ENCODE measurements at regions not wholly inside any gene's neighbourhood (a gene's known extent, or its start where the extent isn't known, plus 50 kb on each side); places are given as distances from the start of the nearest gene placed in this dataset.

DNA sequence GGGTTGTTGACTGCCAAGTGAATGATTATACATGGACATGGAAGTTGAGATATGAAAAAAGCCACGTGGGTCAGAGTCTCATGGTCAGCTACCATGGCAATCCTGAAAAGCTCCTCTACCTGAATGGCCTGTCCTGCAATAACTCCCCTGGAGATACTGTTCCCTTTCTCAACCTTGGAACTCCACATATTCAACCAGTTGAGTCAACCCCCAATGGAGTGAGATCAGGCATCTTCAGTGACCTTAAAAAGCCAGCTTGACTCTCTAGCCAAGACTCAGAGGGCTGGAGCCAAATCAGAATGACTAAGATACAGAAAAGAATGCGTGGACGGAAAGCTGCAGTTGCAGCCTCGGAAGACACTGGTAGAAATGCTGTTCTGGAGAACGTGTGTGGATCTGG is 341.3 kb downstream of the FOXA2 start:
- DNase-seq (ENCODE audit: low read depth in 2 of 3, low spot score in 1 of 3) = no peak

DNA sequence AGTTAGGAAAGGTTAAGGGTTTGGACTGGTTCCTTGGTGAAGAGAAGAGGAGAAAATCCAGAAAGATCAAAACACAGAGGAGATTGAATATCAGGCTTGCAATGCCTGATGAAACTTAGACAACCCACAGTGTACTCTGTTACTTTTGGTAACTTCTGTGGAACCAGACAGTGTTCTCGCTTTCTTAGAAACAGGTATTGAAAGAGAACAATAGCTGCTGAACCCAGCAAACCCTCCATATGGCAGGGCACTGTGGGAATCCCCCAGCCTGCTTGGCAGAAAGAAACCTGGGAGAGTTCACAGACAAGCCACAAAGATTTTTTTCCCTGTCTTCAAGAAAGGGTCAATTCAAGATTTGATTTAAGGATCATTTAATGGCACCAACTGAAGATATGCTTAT is 342.8 kb downstream of the FOXA2 start:
- no peak for DNase-seq (ENCODE audit: low read depth in 2 of 3, low spot score in 1 of 3)

- DNase-seq (ENCODE audit: low read depth in 2 of 3, low spot score in 1 of 3) = no peak
Measured at GRCh38 chr20:22232923-22233322, 351.4 kb downstream of the FOXA2 start.

DNA sequence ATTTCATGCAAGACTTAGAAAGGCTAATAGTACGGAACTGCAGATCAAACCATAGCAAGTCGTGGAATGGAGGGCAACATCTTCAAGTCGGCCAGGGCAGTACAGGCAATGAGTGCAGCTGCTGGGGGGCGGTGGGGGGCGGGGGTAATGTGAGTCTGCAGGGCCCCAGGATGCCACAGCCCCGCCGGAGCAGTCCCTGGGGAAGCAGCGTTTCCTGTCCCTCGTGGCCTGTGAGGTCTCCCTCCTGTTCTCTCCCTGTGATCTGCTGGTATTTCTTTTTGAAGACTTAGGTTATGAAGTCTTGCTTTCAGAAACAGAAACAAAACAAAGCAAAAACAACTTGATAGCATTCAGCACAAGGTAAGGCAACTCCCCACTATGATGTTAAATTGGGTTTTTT is 351.9 kb downstream of the FOXA2 start:
- DNase-seq (ENCODE audit: low read depth in 2 of 3, low spot score in 1 of 3) = no peak

- DNase-seq (ENCODE audit: low read depth in 2 of 3, low spot score in 1 of 3) = no peak
Measured at GRCh38 chr20:22226849-22227700, 357.3 kb downstream of the FOXA2 start.

GRCh38 chr20:22223236-22223635 is 361.1 kb downstream of the FOXA2 start:
- DNase-seq (ENCODE audit: low read depth in 2 of 3, low spot score in 1 of 3) = no peak

- no peak for DNase-seq (ENCODE audit: low read depth in 2 of 3, low spot score in 1 of 3)
Measured at GRCh38 chr20:22217712-22218352, 366.5 kb downstream of the FOXA2 start.

- DNase-seq (ENCODE audit: low read depth in 2 of 3, low spot score in 1 of 3) = no peak
Measured at GRCh38 chr20:22216984-22217383, 367.4 kb downstream of the FOXA2 start.

DNA sequence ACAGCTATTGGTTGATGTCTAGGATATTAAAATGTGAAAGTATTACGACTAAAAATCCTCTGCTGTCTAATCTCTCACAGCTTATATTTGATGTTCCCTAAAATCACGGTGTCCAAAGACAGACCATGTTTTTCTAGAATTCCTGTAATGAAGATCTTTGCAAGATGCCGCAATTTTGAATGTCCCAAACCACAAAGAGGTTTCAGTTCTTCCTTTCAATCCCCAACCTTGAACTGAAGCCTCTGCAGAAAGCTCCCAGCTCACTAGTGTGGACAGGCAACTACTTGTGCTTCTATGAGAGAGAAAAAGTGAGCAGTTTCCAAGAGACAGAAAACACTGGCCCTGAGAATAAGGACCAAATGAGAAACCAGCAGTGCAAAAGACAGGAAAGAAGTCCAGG is 370.1 kb downstream of the FOXA2 start:
- DNase-seq (ENCODE audit: low read depth in 2 of 3, low spot score in 1 of 3) = no peak

DNA sequence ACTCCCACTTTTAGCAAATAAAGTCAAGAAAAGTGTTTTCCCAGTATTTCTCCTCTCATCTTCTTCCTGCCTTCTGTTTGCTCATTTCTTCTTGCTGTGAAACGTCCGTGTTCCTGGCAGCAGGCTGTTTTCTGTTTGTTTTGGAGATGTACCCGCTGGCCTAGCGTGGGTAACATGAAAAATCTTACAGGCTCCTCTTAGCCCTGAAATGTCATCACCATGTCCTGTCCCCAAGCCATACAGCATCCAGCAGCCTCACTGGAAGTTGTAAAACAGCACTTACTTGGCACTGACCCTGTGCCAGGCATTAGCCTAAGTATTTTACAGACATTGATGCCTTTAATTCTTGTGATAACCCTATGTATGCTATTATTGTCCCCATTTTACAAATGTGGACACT is 371.1 kb downstream of the FOXA2 start:
- no peak for DNase-seq (ENCODE audit: low read depth in 2 of 3, low spot score in 1 of 3)

DNA sequence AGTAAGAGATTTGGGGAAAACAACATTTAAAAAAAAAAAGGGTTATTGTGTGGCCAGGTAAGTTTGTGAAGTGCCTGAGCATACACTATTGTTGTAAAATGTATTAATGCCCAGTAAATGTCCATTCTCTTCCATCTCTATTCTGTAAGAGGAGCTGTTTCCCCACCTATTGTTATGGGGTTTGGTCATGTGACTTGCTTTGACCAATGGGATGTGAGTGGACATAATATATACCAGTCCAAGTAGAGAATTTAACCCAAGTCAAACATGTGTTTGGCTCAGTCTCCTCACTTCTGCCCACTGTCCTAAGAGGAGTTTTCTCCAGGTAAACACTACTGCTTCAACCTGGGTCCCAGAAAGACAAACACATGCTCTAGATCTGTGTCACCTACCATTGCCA is 377.1 kb downstream of the FOXA2 start:
- DNase-seq (ENCODE audit: low read depth in 2 of 3, low spot score in 1 of 3) = no peak

DNA sequence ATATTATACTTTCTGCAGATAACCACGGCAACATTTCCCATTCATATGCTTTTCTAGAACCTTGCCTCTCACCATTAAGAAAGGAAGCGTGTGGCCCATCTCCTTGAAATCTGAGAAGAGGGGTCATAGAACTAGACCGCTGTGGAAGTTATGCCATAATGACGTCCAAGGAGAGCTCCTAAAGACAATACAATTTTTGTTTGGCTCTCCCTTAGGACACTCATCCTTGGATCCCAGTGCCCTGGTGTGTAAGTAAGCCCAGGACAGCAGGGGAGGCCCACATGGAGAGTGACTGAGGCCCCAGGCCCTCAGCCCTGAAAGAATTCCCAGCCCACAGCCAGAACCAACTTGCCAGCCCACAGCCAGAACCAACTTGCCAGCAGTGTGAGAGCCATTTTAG is 379.6 kb downstream of the FOXA2 start:
- DNase-seq (ENCODE audit: low read depth in 2 of 3, low spot score in 1 of 3) = no peak

DNA sequence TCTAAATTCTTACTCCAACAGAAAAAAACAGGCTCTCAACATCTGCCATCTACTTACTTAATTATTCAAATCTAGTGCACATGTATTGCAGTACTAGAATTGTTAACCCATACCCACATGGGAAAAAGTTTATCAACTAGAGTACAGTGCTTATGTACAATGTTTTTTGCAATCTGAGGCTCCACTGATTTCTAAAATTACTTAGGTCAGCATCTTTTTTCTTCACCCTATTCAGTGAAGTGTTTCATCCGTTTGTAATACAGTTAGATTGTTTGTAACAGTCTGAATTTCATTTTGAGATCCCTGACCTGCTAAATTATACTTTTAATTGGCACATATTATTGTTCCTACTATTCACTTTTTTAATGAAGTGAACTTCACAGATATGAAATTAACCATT is 402.2 kb downstream of the FOXA2 start:
- DNase-seq (ENCODE audit: low read depth in 2 of 3, low spot score in 1 of 3) = no peak

GRCh38 chr20:22180244-22180643 is 404.1 kb downstream of the FOXA2 start:
- no peak for DNase-seq (ENCODE audit: low read depth in 2 of 3, low spot score in 1 of 3)

DNA sequence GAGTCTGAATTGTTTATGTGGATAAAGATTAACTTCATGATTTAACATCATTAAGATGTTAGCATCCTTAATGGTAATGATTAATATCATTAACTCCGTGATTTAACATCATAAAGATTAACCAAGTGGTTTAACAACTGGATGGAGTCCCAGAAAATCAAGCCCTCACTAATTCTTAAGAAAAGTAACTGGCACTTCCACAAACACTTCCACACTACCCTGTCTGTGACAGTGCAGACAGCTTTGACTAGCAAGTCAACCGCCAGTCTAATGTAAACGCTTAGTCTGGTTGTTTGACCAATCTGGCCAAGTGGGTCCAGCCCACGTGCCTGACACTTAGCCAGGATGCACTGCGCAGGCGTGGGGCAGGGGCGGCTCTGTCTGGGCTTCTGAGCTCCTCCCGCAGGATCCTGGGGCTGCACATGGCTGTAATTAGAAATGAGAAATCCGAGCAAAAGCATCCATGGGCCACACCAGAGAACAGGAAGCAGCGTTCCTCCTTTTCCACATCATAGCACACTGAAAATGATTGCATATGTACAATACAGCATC is 424.2 kb downstream of the FOXA2 start:
- no peak for DNase-seq (ENCODE audit: low read depth in 2 of 3, low spot score in 1 of 3)

DNA sequence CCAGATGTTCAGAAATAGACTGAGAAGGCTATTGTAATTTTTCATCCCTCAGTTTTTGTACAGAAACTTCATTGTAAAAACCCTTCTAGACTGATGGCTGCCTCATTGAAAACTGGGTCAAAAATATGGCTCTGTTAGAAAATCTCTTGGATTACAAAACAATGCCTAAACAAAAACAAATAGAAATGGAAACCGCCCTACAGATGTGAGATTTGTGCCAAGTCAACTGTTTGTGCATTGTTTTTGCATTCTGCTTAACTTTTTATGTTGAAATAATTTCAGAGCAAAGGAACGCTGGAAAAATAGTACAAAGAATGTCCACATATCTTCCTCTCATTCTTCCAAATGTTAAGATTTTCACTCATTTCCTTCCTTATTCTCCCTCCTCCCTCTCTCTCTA is 425.1 kb downstream of the FOXA2 start:
- no peak for DNase-seq (ENCODE audit: low read depth in 2 of 3, low spot score in 1 of 3)

DNA sequence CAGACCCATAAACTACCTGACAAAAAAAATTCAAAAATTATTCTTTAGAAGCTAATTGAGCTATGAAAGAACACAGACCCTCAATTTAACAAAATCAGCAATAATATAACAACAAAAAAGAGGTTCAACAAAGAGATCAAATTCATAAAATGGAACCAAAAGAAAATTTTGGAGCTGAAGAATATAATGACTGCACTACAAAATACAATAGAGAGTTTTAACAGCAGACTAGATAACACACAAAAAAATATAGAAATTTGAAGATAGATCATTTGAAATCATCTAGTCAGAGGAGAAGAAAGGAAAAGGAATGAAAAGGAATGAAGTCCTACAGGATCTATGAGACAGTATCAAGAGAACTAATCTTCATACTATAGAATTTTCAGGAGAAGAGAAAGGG is 422.1 kb downstream of the PAX1 start:
- no peak for DNase-seq (ENCODE audit: low read depth in 2 of 3, low spot score in 1 of 3)

DNA sequence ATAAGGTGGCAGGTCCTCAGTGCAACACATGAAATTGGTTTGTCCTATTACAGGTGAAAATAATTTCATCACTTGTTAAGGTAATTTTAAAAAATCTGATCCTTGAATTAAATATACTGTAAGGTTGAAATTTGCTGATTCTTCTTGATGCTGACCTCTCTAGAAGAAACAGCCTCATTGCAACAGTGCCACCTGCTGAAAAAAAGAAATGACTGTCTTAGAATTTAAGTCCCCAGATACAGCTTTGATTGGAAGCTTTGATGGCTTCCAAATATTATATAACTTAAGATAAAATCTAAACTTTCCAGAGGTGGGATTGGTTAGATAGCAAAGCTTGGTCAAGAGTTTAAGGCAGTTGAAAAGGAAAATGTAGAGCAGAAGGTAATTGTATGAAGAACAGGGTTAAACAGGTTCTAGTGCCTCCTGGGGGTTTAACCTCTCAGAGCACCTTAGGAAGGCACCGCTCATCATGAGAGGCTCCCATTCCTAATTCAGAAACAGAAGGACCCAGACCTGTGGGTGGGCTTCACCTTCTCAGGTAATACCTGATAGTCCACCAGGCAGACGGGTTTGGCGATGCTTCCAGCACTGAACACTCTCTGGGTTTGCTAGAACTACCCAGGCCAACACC is 401.0 kb downstream of the PAX1 start:
- DNase-seq (ENCODE audit: low read depth in 2 of 3, low spot score in 1 of 3) = no peak

GRCh38 chr20:22101606-22102005 is 396.1 kb downstream of the PAX1 start:
- no peak for DNase-seq (ENCODE audit: low read depth in 2 of 3, low spot score in 1 of 3)

- DNase-seq (ENCODE audit: low read depth in 2 of 3, low spot score in 1 of 3) = no peak
Measured at GRCh38 chr20:22100686-22101085, 395.2 kb downstream of the PAX1 start.

DNA sequence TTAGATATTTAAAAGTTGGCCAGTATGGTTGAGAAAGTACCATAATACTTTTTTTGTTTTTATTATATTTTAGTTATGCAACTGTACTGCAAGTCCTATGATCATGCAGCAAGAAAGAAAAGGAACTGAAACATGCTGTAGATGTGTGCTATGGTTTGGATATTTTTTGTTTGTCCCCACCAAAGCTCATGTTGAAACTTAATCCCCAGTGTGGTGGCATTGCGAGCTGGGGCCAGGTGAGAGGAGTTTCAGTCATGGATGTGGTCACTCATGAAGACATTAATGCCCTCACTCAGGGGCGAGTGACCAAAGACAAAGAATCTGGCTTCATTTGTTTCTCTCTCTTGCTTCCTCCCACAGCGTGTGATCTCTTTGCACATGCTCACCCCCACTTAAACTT is 393.9 kb downstream of the PAX1 start:
- no peak for DNase-seq (ENCODE audit: low read depth in 2 of 3, low spot score in 1 of 3)

DNA sequence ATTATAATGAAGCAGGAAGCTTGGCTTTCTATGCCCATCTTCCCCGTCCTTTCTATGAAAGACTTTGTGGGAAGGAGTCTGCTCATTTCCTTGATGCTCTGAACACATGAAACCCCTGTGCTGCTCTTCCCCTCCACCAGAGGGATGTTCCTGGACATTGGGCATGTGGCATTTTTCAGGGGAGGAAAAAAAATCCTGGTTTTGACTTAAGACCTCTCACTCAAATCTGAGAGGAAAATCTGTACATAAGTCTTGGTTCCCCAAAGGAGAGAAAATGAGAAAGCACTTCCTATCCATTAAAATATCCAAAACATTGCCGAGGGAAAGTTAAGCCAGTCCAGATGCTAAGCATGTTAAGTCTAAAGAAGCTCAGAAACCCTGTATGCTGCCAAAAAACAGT is 393.0 kb downstream of the PAX1 start:
- DNase-seq (ENCODE audit: low read depth in 2 of 3, low spot score in 1 of 3) = no peak

All from stimulated activated CD4-positive, alpha-beta T cell treated with anti-CD3 and anti-CD28 coated beads, Interleukin-12 subunit alpha, Interleukin-12 subunit beta, amount 100 ng/mL, for 48 hours (primary cell).